Hypothalamus (tissue), 51 donors: ENCODE measurements at regions not wholly inside any gene's neighbourhood (a gene's known extent, or its start where the extent isn't known, plus 50 kb on each side); places are given as distances from the start of the nearest gene placed in this dataset.

Experiments used
- DNase-seq, 51 donors: peaks; one replicate each; lab custom pipeline; 2025; lab: John Stamatoyannopoulos, UW

DNA sequence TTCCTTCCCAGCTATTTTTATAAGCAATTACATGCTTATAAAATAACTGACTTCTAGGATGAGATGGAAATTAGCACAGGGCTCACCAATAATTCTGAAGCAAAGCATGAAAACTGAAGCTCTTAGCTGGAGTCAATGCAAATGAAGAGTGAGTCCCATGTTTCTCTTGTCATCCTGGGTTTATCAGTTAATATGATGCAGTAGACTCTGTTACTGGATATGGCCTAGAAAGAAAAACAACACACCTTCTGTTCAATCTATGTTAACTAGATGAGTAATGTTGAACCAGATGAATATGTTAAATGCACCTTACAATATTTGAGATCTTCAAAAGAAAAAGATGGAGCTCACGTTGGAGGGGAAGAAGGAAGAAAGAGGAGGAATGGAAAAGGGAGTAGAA is 229.4 kb downstream of the DUSP6 start:
- no peak for DNase-seq

DNA sequence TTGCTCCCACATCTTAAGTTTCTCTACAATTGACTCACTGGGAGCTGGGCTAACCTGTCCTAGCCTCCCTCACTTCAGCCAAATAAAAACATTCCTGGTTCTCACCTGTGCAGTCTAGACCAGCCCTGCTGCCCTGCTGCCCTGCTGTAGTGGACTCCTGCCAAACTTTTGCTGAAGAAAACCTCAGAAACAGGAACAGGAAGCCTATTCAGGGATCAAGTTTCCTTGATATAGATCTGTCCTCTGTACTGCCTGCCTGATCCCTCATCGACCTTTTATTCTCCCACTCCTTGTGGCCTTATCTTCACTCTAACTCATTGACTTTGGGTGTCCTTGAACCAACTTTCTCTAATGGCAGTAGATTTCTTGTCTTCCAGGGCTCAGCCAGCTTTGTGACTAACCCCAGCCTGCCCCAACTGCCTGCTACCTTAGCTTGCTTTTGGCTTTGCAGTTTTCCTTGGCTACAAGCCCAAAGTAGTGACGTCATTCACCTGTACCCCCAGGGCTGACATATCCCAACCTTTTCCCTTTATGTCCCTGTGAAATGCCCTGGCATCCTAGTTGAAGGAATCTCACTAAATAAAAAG is 234.8 kb downstream of the DUSP6 start:
- DNase-seq: no peak

DNA sequence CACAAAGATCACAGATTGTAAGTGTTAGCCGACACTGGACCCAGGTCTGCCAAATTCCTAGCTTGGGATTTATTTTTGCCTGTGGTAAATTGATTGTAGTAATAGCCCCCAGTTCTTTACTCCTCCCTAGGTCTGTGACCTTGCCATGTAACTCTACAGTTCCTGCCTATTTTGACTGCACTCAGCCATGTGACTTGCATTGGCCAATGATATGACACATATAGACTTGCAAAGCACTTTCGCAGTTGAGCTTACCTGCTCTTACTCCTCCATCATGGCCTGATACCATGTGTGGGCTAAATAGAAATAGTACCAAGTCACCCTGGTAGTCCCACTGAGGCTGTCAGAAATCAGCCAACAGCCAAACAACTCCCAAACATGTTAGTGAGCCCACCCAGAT is 240.3 kb downstream of the DUSP6 start:
- DNase-seq: no peak

DNA sequence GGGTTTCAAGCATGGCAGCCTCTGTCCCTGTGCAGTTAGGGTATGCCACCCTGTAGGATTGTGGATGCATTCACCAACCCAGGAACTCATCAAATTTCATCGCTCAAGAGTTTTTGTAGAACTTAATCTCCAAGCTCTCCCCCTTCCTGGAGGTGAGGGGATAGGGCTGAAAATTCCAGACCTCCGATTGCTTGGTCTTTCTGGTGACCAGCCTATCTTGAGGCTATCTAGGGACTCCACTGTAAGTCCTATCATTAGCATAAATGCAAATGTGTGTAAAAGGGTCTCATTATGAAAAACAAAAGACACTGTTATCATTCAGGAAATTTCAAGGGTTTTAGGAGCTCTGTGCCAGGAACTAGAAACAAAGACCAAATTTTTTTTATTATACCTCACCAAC is 244.0 kb downstream of the DUSP6 start:
- DNase-seq: no peak

DNA sequence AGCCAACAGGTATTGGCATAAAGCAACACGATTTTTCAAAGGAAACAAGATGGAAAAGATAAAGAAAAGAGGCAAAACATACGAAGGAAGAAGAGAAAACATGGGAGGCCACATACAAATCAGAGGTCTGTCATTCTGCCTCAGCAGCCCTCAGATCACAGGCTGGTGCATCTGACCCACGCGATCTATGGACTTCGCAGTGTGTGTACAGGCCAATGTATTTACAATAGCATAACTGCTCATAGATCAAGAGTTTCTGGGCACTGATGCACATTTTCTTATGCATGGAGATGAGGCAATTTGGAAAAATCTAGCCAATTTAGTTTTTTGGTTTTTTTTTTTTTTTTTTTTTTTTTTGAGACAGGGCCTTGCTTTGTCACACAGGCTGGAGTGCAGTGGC is 245.4 kb downstream of the DUSP6 start:
- DNase-seq: no peak

DNA sequence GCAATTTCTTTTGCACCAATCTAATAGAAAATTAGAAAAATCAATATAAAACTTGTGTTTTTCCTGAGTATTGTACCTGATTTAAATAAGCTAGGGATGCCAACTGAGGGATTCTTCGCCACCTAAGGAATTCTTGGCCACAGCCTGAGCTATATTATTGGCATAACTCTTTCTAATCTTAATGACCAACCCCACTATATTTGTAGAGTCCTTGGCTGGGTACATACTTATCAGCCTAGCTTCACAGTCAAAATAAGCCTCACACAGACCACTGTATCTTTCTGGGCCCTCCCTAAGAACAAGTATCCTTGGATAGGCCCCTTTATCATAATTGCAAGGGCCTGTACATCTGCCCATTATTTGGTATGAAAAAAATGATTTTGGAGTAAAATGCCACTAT is 247.1 kb downstream of the DUSP6 start:
- DNase-seq: no peak

DNA sequence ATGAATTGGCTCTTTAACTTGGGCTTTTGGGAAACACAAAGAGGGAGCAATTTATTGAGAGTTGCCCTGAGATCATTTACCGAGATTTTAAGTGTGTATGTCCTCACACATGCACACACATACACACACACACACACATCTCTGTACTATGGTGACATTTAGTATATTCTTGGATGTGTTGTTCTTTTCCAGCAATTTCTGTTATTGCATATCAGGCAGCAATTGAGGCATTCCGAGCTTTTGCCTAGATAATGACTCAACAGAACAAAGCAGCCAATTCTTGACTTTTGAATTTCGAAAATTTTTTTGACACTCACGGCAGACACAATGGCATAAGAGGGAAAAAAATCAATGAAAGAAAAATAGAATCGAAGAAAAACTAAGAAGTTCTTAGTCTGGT is 248.5 kb downstream of the DUSP6 start:
- no peak for DNase-seq

DNA sequence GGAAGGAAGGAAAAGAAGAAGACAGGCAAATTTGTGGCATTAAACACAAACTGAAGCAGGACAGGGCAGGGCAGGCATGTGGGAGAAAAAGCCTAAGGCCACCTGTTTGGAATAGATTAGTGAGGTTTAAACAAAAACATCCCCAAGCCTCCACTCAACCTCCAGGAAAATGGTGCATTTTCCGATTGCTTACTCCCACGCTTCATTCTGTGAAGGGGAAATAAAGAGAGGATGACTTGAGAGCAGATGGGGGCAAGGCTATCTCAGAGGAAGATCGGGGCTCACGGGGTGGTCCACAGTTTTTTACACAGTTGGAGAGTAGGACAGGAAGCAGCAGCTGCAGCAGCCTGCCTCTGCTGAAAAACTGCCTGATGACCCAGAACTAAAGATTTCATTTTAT is 250.9 kb downstream of the DUSP6 start:
- DNase-seq: no peak

DNA sequence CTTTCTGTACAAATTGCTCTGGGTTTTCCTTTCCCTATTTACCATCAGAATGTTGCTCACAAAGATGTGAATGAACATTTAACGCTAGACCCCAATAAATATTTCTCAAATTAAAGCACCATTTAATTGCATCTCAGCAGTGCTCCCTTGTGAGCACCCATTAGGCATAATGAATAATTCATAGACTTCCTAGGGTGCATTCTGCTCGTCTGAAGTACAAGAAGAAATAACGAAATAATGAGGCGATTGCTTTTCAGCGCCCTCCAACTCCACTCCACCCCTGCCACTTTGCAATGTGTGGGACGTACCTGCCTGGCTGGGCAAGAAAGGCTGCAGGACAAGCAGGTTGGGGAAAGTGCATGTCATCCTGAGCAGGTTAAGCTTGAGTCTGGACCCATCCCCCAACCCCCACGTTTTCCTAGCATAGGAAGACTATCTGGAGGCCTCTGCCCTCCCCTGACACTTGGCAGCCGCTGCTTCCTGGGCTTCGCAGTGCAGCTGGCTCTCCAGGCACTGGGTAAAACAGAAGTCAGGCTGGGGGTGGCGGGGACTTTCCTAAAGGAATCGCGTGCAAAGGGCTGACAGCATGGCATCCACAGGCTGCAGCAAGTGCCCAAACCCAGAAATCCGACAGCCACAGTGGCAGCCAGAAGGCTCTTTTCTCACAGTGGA is 253.7 kb downstream of the DUSP6 start:
- peak in 9 of 51 donors; percentile 0 to 14 (median 3) for DNase-seq

DNA sequence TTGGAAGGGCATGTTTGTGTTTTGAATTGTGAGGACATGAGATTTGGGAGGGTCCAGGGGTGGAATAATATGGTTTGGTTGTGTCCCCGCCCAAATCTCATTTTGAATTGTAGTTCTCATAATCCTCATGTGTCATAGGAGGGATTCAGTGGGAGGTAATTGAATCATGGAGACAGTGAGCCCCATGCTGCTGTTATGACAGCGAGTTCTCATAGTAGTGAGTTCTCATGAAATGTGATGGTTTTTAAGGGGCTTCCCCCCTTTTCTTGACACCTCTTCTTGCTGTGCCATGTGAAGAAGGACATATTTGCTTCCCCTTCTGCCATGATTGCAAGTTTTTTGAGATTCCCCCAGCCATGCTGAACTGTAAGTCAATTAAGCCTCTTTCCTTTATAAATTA is 260.0 kb downstream of the DUSP6 start:
- DNase-seq: no peak

DNA sequence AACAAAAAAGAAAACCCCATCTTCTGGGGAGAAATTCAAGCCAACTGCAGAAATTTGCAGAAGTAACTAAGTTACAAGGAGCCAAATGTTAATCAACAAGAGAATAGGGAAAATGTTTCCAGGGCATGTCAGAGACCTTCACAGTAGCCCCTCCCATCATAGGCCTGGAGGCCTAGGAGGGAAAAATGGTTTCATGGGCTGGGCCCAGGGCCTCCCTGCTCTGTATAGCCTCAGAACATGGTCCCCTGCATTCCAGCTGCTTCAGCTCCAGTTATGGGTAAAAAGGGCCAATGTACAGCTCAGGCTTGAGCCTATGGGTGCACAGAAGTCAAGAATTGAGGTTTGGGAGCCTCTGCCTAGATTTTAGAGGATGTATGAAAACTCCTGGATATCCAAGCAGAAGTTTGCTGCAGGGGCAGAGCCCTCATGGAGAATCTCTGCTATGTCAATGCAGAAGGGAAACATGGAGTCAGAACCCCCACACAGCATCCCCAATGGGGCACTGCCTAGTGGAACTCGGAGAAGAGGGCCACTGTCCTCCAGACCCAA is 260.9 kb downstream of the DUSP6 start:
- no peak for DNase-seq

DNA sequence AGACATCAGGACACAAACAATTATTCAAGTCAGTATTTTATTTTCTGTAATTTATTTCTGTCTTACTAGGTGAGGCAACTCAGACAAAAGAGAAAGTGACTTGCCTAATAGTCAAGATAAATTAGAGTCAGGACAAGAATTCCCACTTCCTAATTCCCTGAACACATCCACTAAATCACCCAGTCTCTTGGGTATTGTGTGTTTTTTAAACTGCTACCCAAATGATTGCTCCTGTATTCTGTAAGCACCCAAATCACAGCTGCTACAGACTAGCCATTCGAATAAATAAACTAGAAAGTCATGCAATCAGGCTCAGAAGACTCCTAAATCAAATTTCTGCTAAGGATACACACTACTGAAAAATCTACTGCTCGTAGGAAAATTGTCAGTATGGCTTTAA is 263.0 kb downstream of the DUSP6 start:
- no peak for DNase-seq

DNA sequence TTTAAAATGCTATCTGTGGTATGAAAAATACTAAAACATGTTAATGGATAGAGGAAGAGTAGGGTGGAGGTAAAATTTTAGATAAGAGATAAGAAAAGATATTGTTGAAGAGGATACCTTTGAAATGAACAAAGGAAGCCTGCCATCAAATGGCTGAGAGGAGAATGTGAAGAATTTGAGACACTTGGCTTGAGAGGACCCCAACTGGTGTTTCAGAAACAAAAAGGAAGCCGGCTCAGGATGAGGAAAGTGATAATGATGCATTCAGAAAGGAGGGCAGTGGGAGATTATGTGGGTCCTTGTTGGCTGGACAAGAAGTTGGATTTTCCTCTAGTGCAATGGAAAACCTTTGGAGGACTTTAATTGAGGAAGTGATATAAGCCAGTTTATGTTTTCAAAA is 264.4 kb downstream of the DUSP6 start:
- DNase-seq: no peak

DNA sequence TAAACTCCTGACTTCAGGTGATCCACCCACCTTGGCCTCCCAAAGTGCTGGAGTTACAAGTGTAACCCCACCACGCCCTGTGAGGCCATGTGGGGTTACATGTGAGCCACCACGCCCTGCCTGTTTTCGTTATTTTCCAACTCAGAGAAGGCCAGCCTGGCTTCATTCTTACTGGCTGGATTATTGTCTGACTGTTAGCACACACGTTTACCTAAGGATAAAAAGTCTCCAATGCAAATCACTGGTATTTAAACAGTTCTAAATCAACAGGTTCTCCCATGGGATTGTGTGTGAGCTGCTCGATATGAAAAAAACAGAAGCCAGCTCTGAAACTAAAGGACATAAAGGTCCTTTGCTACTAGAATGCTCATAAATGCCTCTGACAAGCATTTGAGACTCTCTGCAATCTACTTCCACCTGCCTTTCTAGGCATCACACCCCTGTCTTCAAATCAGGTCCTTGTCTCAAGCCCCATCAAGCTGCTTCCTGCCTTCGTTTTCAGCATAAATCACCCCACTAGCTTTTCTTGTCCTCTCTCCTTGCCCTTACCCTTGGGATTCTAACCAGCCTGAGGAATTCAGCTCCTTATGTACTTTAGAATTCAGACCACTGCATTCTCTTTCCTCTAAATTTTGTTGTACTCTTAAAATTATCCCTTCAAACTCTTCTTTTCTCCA is 265.0 kb downstream of the DUSP6 start:
- DNase-seq: peak in 1 of 51 donors; percentile 1

DNA sequence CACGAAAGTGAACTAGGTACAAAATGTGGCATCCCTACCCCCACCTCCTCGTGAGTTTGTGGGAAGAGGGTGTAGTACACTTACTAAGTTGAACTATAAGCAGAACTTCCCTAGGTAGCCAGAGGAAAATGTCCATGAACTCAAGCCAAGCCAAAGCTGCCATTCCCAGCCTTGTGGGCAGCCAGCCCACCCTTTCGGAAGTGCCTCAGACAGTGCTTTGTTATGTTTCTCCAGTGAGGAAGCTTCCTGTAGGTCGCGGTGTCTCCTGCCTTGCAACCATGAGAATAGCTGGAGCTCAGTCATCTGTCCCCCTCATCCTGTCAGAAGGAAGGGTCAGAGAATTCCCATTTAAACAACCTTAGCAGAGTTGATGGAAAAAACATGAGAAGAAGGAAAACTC is 266.9 kb downstream of the DUSP6 start:
- no peak for DNase-seq

DNA sequence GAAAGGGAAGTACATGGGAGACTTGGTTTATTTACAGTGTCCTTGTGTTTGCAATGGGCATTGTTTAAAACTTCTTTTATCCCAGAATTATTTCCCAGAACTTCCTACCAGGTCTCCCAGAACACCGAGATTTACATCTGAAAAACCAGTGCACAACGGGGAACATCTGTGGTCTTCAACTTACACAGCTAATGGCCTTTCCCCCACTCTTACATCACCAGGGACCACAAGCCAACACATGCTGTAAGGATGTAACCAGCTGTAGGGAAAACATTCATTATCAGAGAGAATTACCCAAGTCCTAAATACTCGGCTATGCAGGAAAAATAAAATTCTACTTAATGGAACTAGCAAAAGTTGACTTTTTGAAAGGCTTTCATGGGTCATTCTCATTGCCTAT is 267.6 kb downstream of the DUSP6 start:
- DNase-seq: no peak

DNA sequence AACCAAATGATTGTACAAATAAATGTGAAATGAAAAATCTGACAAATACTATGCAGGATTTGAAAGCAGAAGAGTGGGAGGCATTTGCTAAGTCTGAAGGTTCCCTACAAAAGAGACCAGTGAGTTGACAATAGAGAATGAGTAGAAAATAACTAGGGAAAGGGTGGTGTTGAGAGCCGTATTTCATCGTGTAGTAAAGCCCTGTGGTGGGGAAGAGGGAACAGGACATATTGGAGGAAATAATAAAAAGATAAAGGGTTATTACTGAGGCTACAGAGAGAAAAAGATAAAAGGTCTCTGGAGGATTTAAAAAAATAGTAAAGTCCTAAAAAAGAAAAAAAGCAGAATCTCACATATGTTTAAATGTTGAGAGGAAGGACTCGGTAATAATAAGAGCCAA is 268.8 kb downstream of the DUSP6 start:
- no peak for DNase-seq

DNA sequence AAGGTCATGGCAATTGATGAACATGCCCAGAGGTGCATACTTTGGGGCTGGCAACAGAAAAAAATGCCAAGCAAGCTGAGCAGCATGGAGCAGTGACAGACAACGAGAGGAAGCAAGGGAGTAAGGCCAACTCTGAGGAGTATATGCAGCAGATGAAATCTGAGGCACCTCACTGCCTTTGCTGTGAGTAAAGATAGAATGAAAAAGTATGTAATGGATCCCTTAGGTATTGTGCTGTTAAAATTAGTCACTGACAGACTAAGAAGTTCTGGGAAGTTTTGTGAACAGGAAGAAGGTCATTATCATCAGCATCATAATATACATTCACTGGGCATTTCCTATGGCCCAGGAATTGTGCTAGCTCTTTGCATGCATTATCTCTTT is 269.9 kb downstream of the DUSP6 start:
- no peak for DNase-seq

DNA sequence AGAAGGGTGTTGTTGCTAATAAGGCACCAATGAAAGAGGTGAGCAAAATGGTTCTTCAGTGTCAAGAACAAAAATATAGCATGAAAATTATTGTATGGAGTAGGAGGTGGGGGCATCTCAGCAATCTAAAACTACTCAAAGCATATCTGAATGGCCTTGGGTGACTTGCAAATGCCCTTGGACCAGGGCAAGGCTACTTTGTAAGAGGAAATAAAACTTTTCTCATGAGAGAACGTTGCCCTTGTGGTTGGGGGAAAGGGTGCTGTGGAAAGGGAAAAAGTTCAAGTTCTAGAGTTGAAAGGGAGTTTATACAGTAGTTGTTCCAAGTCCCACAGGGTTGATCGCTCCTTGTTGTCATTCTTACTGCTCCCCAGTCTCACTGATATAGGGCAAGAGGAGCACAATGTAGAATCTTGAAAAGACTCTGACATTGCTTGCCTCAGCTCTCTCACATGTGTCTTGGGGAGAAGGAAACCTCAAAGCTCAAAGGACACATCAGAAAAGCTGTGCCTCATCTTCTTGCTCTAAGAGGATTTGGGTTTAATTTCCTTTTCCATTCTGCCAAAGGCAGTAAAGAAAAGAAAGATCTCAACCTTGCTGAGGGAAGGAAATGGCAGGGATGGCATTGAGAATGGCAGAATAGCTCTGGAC is 270.5 kb downstream of the DUSP6 start:
- no peak for DNase-seq

DNA sequence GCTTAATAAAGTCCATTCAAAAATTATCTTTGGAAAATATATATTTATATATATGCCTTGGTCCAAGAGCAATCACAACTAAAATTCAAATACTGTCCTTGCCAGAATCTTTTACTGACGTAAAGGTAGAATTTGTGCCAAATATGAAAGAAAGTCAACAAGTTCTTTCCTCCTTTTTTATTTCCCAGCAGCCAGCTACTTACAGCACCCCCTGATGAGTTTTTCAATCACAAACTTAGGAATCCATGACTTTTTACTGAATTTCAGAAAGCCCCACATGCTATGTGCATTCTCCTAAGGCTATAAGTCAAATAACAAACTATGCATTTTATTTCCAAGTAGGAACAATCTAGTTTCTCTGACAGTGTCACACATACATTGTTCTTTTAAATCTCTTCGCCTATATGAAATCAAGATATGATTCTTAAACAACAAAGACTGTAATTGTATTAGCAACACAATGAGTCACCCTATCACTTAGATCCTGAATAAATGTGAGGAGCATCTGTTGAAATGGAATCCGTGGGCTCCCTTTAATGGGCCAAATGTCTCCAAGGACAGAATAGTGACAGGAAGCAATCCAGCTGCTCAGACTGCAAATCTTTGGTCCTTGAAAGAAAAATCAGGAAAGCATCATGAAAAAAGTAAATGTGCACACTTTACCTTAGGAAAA is 271.4 kb downstream of the DUSP6 start:
- DNase-seq: no peak
